ENCODE measurements at regions not wholly inside any gene's neighbourhood (a gene's known extent, or its start where the extent isn't known, plus 50 kb on each side); places are given as distances from the start of the nearest gene placed in this dataset.

GRCh38 chr18:10127729-10128128, 213.9 kb downstream of the VAPA start:
- TF ChIP-seq USF1 (IDR thresholded peaks at IDR 0.05), result no peak
- no peak for TF ChIP-seq TEAD4 (IDR thresholded peaks at IDR 0.05)
- TF ChIP-seq ZBTB7A (IDR thresholded peaks at IDR 0.05; ENCODE audit: low read depth), result no peak
- no peak for TF ChIP-seq TCF12 (IDR thresholded peaks at IDR 0.05; ENCODE audit: low read depth)
- no peak for TF ChIP-seq TAF1 (IDR thresholded peaks at IDR 0.05; ENCODE audit: low read depth)
- TF ChIP-seq, protein P1, sequence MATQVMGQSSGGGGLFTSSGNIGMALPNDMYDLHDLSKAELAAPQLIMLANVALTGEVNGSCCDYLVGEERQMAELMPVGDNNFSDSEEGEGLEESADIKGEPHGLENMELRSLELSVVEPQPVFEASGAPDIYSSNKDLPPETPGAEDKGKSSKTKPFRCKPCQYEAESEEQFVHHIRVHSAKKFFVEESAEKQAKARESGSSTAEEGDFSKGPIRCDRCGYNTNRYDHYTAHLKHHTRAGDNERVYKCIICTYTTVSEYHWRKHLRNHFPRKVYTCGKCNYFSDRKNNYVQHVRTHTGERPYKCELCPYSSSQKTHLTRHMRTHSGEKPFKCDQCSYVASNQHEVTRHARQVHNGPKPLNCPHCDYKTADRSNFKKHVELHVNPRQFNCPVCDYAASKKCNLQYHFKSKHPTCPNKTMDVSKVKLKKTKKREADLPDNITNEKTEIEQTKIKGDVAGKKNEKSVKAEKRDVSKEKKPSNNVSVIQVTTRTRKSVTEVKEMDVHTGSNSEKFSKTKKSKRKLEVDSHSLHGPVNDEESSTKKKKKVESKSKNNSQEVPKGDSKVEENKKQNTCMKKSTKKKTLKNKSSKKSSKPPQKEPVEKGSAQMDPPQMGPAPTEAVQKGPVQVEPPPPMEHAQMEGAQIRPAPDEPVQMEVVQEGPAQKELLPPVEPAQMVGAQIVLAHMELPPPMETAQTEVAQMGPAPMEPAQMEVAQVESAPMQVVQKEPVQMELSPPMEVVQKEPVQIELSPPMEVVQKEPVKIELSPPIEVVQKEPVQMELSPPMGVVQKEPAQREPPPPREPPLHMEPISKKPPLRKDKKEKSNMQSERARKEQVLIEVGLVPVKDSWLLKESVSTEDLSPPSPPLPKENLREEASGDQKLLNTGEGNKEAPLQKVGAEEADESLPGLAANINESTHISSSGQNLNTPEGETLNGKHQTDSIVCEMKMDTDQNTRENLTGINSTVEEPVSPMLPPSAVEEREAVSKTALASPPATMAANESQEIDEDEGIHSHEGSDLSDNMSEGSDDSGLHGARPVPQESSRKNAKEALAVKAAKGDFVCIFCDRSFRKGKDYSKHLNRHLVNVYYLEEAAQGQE (IDR thresholded peaks at IDR 0.05; ENCODE audit: low read depth), result no peak
- no peak for TF ChIP-seq EGR1 (IDR thresholded peaks at IDR 0.05)
- TF ChIP-seq, protein P2, sequence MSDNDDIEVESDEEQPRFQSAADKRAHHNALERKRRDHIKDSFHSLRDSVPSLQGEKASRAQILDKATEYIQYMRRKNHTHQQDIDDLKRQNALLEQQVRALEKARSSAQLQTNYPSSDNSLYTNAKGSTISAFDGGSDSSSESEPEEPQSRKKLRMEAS (IDR thresholded peaks at IDR 0.05), result no peak
- no peak for TF ChIP-seq CEBPB (IDR thresholded peaks at IDR 0.05)
- TF ChIP-seq RAD21 (IDR thresholded peaks at IDR 0.05; ENCODE audit: low read depth), result no peak
- no peak for TF ChIP-seq YY1 (IDR thresholded peaks at IDR 0.05; ENCODE audit: low read depth)

- TF ChIP-seq, protein P2 (IDR thresholded peaks at IDR 0.05), result no peak
- no peak for TF ChIP-seq EGR1 (IDR thresholded peaks at IDR 0.05)
- no peak for TF ChIP-seq USF1 (IDR thresholded peaks at IDR 0.05)
- TF ChIP-seq CREB1 (IDR thresholded peaks at IDR 0.05; ENCODE audit: low read depth), result no peak
- TF ChIP-seq NFIC (IDR thresholded peaks at IDR 0.05), result no peak
- TF ChIP-seq TAF1 (IDR thresholded peaks at IDR 0.05; ENCODE audit: low read depth), result no peak
- TF ChIP-seq RAD21 (IDR thresholded peaks at IDR 0.05; ENCODE audit: low read depth), result no peak
- TF ChIP-seq TEAD4 (IDR thresholded peaks at IDR 0.05), result no peak
- TF ChIP-seq TCF12 (IDR thresholded peaks at IDR 0.05; ENCODE audit: low read depth), result no peak
These were observed 215.2 kb downstream of the VAPA start for GRCh38 chr18:10128921-10129501.

GRCh38 chr18:10130606-10131005, 216.8 kb downstream of the VAPA start:
- TF ChIP-seq TEAD4 (IDR thresholded peaks at IDR 0.05) (no peak), EP300 (IDR thresholded peaks at IDR 0.05; ENCODE audit: borderline replicate concordance) (no peak), TAF1 (IDR thresholded peaks at IDR 0.05; ENCODE audit: low read depth) (no peak), EGR1 (IDR thresholded peaks at IDR 0.05) (no peak), CEBPB (IDR thresholded peaks at IDR 0.05) (no peak), FOXM1 (IDR thresholded peaks at IDR 0.05; ENCODE audit: borderline replicate concordance, low read depth) (no peak), RAD21 (IDR thresholded peaks at IDR 0.05; ENCODE audit: low read depth) (no peak), NFIC (IDR thresholded peaks at IDR 0.05) (no peak), USF1 (IDR thresholded peaks at IDR 0.05) (no peak), TCF12 (IDR thresholded peaks at IDR 0.05; ENCODE audit: low read depth) (no peak), YY1 (IDR thresholded peaks at IDR 0.05; ENCODE audit: low read depth) (no peak)
- TF ChIP-seq, protein P1 (IDR thresholded peaks at IDR 0.05; ENCODE audit: low read depth), result no peak
- TF ChIP-seq, protein P2 (IDR thresholded peaks at IDR 0.05), result no peak

DNA sequence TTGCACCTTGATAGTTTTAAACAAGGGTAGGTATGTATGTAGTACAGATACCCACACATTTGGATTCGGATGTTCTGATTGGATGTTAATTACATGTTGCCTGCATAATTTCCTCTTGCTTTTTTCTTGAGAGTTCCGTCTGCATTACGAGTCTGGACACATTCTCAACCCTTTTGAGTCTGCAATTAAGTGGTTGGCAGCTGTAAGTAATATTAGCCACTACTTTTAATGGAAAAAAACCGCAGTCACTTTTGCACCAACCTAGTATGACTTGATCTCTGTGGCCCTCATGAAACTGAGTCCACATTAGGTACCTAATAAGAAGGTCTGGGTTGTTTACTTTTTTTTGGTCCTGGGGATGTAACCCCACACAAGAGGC, 217.3 kb downstream of the VAPA start:
- TF ChIP-seq TEAD4 (IDR thresholded peaks at IDR 0.05) (no peak), USF1 (IDR thresholded peaks at IDR 0.05) (no peak), CREB1 (IDR thresholded peaks at IDR 0.05; ENCODE audit: low read depth) (no peak), NFIC (IDR thresholded peaks at IDR 0.05) (no peak), FOXM1 (IDR thresholded peaks at IDR 0.05; ENCODE audit: borderline replicate concordance, low read depth) (no peak), YY1 (IDR thresholded peaks at IDR 0.05; ENCODE audit: low read depth) (no peak), RAD21 (IDR thresholded peaks at IDR 0.05; ENCODE audit: low read depth) (no peak), TAF1 (IDR thresholded peaks at IDR 0.05; ENCODE audit: low read depth) (no peak), ZBTB7A (IDR thresholded peaks at IDR 0.05; ENCODE audit: low read depth) (no peak), EGR1 (IDR thresholded peaks at IDR 0.05) (no peak)
- TF ChIP-seq, protein P2 (IDR thresholded peaks at IDR 0.05), result no peak

Measured in Ishikawa (cell line).